Glutamatergic neuron (in vitro differentiated cells): ENCODE measurements at regions not wholly inside any gene's neighbourhood (a gene's known extent, or its start where the extent isn't known, plus 50 kb on each side); places are given as distances from the start of the nearest gene placed in this dataset.
"Not testable (repeated sequence)": the region's sequence is repeated elsewhere in the genome, so short reads cannot be mapped to it uniquely, and the experiment has no call there.

ENCODE experiments used
- DNase-seq: peaks from one replicate; pipeline ENCODE4 v3.0.0; 2022
- H3K27ac Mint-ChIP-seq: one replicate; pipeline ENCODE4 v1.8.0; 2020; ENCODE audit warnings: mild to moderate bottlenecking, mixed read lengths, inconsistent platforms; ENCODE audit not compliant: unreplicated experiment
- H3K27me3 Mint-ChIP-seq: one replicate; pipeline ENCODE4 v1.8.0; 2020; ENCODE audit warnings: mild to moderate bottlenecking, moderate library complexity, mixed read lengths, inconsistent platforms; ENCODE audit not compliant: unreplicated experiment
- H3K36me3 Mint-ChIP-seq: one replicate; pipeline ENCODE4 v1.8.0; 2020; ENCODE audit warnings: mild to moderate bottlenecking, mixed read lengths, inconsistent platforms; ENCODE audit not compliant: unreplicated experiment
- H3K4me1 Mint-ChIP-seq: one replicate; pipeline ENCODE4 v1.8.0; 2020; ENCODE audit warnings: mild to moderate bottlenecking, low read depth, mixed read lengths, inconsistent platforms; ENCODE audit not compliant: unreplicated experiment
- H3K4me3 Mint-ChIP-seq: one replicate; pipeline ENCODE4 v1.8.0; 2020; ENCODE audit warnings: mild to moderate bottlenecking, mixed read lengths, inconsistent platforms; ENCODE audit not compliant: unreplicated experiment
- H3K9me3 Mint-ChIP-seq: one replicate; pipeline ENCODE4 v1.8.0; 2020; ENCODE audit warnings: mild to moderate bottlenecking, moderate library complexity, mixed read lengths, inconsistent platforms; ENCODE audit not compliant: unreplicated experiment
- CTCF ChIP-seq: fragments of 200-600 bp; sonication (generic); IDR thresholded peaks from one replicate; pipeline ENCODE4 v1.5.0; 2021; ENCODE audit not compliant: partially characterized antibody, unreplicated experiment

- TF ChIP-seq CTCF, result no peak
- Mint-ChIP-seq H3K4me1 (no peaks in the 10 kb centered on the region), H3K36me3 (no peaks in the 10 kb centered on the region), H3K9me3 (no peaks in the 10 kb centered on the region), H3K4me3 (no peak overlapping the region), H3K27me3 (no peaks in the 10 kb centered on the region), H3K27ac (no peak overlapping the region)
- DNase-seq, result no peak
Measured at GRCh38 chr4:177802162-177802561, 359.9 kb upstream of the AGA start.

GRCh38 chr4:177802661-177803060 is 360.4 kb upstream of the AGA start:
- no peaks in the 10 kb centered on the region for H3K4me1 Mint-ChIP-seq
- no peak for DNase-seq
- TF ChIP-seq CTCF, result no peak
- H3K9me3 Mint-ChIP-seq, result no peaks in the 10 kb centered on the region
- H3K27me3 Mint-ChIP-seq, result no peaks in the 10 kb centered on the region
- H3K36me3 Mint-ChIP-seq, result no peaks in the 10 kb centered on the region
- H3K27ac Mint-ChIP-seq, result no peak overlapping the region
- H3K4me3 Mint-ChIP-seq, result no peak overlapping the region

GRCh38 chr4:177803151-177803550 is 360.9 kb upstream of the AGA start:
- Mint-ChIP-seq H3K27ac (no peak overlapping the region), H3K36me3 (no peaks in the 10 kb centered on the region), H3K4me1 (no peaks in the 10 kb centered on the region), H3K9me3 (peaks cover 1% of the 10 kb centered on the region), H3K27me3 (no peaks in the 10 kb centered on the region), H3K4me3 (no peak overlapping the region)
- no peak for DNase-seq
- no peak for TF ChIP-seq CTCF

- no peak for DNase-seq
Measured at GRCh38 chr4:177809791-177810190, 367.6 kb upstream of the AGA start.

GRCh38 chr4:177810220-177810619 is 368.0 kb upstream of the AGA start:
- Mint-ChIP-seq H3K27me3 (no peaks in the 10 kb centered on the region), H3K36me3 (no peaks in the 10 kb centered on the region), H3K4me1 (no peaks in the 10 kb centered on the region), H3K9me3 (peaks cover 1% of the 10 kb centered on the region), H3K4me3 (no peak overlapping the region), H3K27ac (no peak overlapping the region)
- TF ChIP-seq CTCF, result no peak
- DNase-seq, result no peak

More at GRCh38 chr4:177809791-177810190, 367.6 kb upstream of the AGA start:
- H3K9me3 Mint-ChIP-seq, result peaks cover 1% of the 10 kb centered on the region
- H3K27ac Mint-ChIP-seq, result no peak overlapping the region
- H3K4me3 Mint-ChIP-seq, result no peak overlapping the region
- no peak for TF ChIP-seq CTCF
- no peaks in the 10 kb centered on the region for H3K27me3 Mint-ChIP-seq
- no peaks in the 10 kb centered on the region for H3K36me3 Mint-ChIP-seq
- no peaks in the 10 kb centered on the region for H3K4me1 Mint-ChIP-seq

- not testable (repeated sequence) for H3K27me3 Mint-ChIP-seq, H3K9me3 Mint-ChIP-seq, H3K27ac Mint-ChIP-seq, DNase-seq, H3K4me3 Mint-ChIP-seq, H3K36me3 Mint-ChIP-seq, H3K4me1 Mint-ChIP-seq
Measured at GRCh38 chr4:177818392-177818791, 376.2 kb upstream of the AGA start.
